ACHN (cell line): ENCODE measurements at regions not wholly inside any gene's neighbourhood (a gene's known extent, or its start where the extent isn't known, plus 50 kb on each side); places are given as distances from the start of the nearest gene placed in this dataset.
"Not testable (repeated sequence)": the region's sequence is repeated elsewhere in the genome, so short reads cannot be mapped to it uniquely, and the experiment has no call there.

ENCODE experiments used
- DNase-seq: peaks from one replicate; pipeline ENCODE4 v3.0.0-alpha.2; 2015
- in situ Hi-C: cut with HindIII; loops from 2 replicates; pipeline ENCODE4 v1.10.0; 2017; ENCODE audit warnings: low sequenced_read_pairs, low pct_ligation_motif_present, low pct_unique_long_range_greater_than_20kb

GRCh38 chr10:23611308-23612029 is 172.6 kb downstream of the OTUD1 start:
- DNase-seq = no peak
- in situ Hi-C loops = no loop called here

GRCh38 chr10:23613900-23614299 is 175.0 kb downstream of the OTUD1 start:
- in situ Hi-C loops = no loop called here
- DNase-seq = no peak

GRCh38 chr10:23614483-23614882 is 175.6 kb downstream of the OTUD1 start:
- no peak for DNase-seq
- in situ Hi-C loops = no loop called here

- DNase-seq = no peak
- in situ Hi-C loops = no loop called here
Observed at GRCh38 chr10:23630376-23630775, 191.5 kb downstream of the OTUD1 start.

- in situ Hi-C loops = no loop called here
- DNase-seq = peak; percentile 31
Observed at GRCh38 chr10:23630885-23631284, 192.0 kb downstream of the OTUD1 start.

GRCh38 chr10:23643111-23643780 is 204.4 kb downstream of the OTUD1 start:
- in situ Hi-C loops = no loop called here
- DNase-seq = no peak

GRCh38 chr10:23648618-23649017 is 209.7 kb downstream of the OTUD1 start:
- DNase-seq = no peak
- in situ Hi-C loops = no loop called here

GRCh38 chr10:23656735-23657134 is 217.9 kb downstream of the OTUD1 start:
- in situ Hi-C loops = no loop called here
- DNase-seq = peak; percentile 3

- in situ Hi-C loops = no loop called here
- no peak for DNase-seq
Observed at GRCh38 chr10:23657677-23658076, 218.8 kb downstream of the OTUD1 start.

- in situ Hi-C loops = not testable (repeated sequence)
Observed at GRCh38 chr10:23671866-23672265, 233.0 kb downstream of the OTUD1 start.

GRCh38 chr10:23675585-23675984 is 236.7 kb downstream of the OTUD1 start:
- in situ Hi-C loops = no loop called here
- DNase-seq = no peak

More at GRCh38 chr10:23671866-23672265, 233.0 kb downstream of the OTUD1 start:
- not testable (repeated sequence) for DNase-seq

- no peak for DNase-seq
- in situ Hi-C loops = no loop called here
Observed at GRCh38 chr10:23676296-23676695, 237.4 kb downstream of the OTUD1 start.

GRCh38 chr10:23686722-23687121 is 247.8 kb downstream of the OTUD1 start:
- DNase-seq = no peak
- in situ Hi-C loops = no loop called here

GRCh38 chr10:23692736-23693135 is 253.9 kb downstream of the OTUD1 start:
- DNase-seq = no peak
- in situ Hi-C loops = no loop called here

GRCh38 chr10:23693501-23693901 is 254.6 kb downstream of the OTUD1 start:
- DNase-seq = no peak
- in situ Hi-C loops = no loop called here

- in situ Hi-C loops = no loop called here
- no peak for DNase-seq
Observed at GRCh38 chr10:23693925-23694324, 255.1 kb downstream of the OTUD1 start.

GRCh38 chr10:23694446-23694920 is 255.6 kb downstream of the OTUD1 start:
- in situ Hi-C loops = no loop called here
- no peak for DNase-seq

- DNase-seq = no peak
- in situ Hi-C loops = no loop called here
Observed at GRCh38 chr10:23694921-23695824, 256.3 kb downstream of the OTUD1 start.

GRCh38 chr10:23695825-23696420 is 257.0 kb downstream of the OTUD1 start:
- in situ Hi-C loops = no loop called here
- DNase-seq = no peak
